Type B pancreatic cell (in vitro differentiated cells): ENCODE measurements at regions not wholly inside any gene's neighbourhood (a gene's known extent, or its start where the extent isn't known, plus 50 kb on each side); places are given as distances from the start of the nearest gene placed in this dataset.

ENCODE experiments used
- DNase-seq: peaks from one replicate; pipeline ENCODE4 v3.0.0; 2021; ENCODE audit warnings: mixed read lengths; ENCODE audit not compliant: unreplicated experiment; ENCODE audit errors: extremely low spot score
- H3K27ac Mint-ChIP-seq: 2 replicates; pipeline ENCODE4 v1.8.0; 2021; ENCODE audit warnings: mild to moderate bottlenecking, mixed read lengths
- H3K27me3 Mint-ChIP-seq: 2 replicates; pipeline ENCODE4 v1.8.0; 2021; ENCODE audit warnings: mixed read lengths
- H3K36me3 Mint-ChIP-seq: 2 replicates; pipeline ENCODE4 v1.8.0; 2021; ENCODE audit warnings: mixed read lengths
- H3K4me1 Mint-ChIP-seq: one replicate; pipeline ENCODE4 v1.8.0; 2021; ENCODE audit warnings: mixed read lengths; ENCODE audit not compliant: unreplicated experiment
- H3K4me3 Mint-ChIP-seq: 2 replicates; pipeline ENCODE4 v1.8.0; 2021; ENCODE audit warnings: mild to moderate bottlenecking, mixed read lengths
- H3K9me3 Mint-ChIP-seq: 2 replicates; pipeline ENCODE4 v1.8.0; 2021; ENCODE audit warnings: mixed read lengths
- CTCF ChIP-seq: fragments of 200-600 bp; sonication (generic); conservative IDR thresholded peaks from 2 replicates; pipeline ENCODE4 v1.5.0; 2021; ENCODE audit warnings: antibody characterized with exemption, mild to moderate bottlenecking

GRCh38 chr10:65805511-65805910 is 1120.3 kb upstream of the LRRTM3 start:
- no peak for DNase-seq
- H3K4me1 Mint-ChIP-seq, result no peaks in the 10 kb centered on the region
- no peaks in the 10 kb centered on the region for H3K27me3 Mint-ChIP-seq
- H3K27ac Mint-ChIP-seq, result no peak overlapping the region
- H3K9me3 Mint-ChIP-seq, result no peaks in the 10 kb centered on the region
- no peaks in the 10 kb centered on the region for H3K36me3 Mint-ChIP-seq
- TF ChIP-seq CTCF, result no peak
- H3K4me3 Mint-ChIP-seq, result no peak overlapping the region

GRCh38 chr10:65805993-65806392 is 1119.8 kb upstream of the LRRTM3 start:
- DNase-seq, result no peak
- no peaks in the 10 kb centered on the region for H3K4me1 Mint-ChIP-seq
- no peaks in the 10 kb centered on the region for H3K9me3 Mint-ChIP-seq
- H3K36me3 Mint-ChIP-seq, result no peaks in the 10 kb centered on the region
- no peak for TF ChIP-seq CTCF
- H3K4me3 Mint-ChIP-seq, result no peak overlapping the region
- no peak overlapping the region for H3K27ac Mint-ChIP-seq
- no peaks in the 10 kb centered on the region for H3K27me3 Mint-ChIP-seq

- H3K27me3 Mint-ChIP-seq, result no peaks in the 10 kb centered on the region
- no peak for DNase-seq
- no peaks in the 10 kb centered on the region for H3K36me3 Mint-ChIP-seq
- no peak overlapping the region for H3K27ac Mint-ChIP-seq
- H3K4me3 Mint-ChIP-seq, result no peak overlapping the region
- H3K9me3 Mint-ChIP-seq, result no peaks in the 10 kb centered on the region
- H3K4me1 Mint-ChIP-seq, result no peaks in the 10 kb centered on the region
- no peak for TF ChIP-seq CTCF
Observed at GRCh38 chr10:65808687-65809333, 1117.0 kb upstream of the LRRTM3 start.

- no peaks in the 10 kb centered on the region for H3K36me3 Mint-ChIP-seq
- no peaks in the 10 kb centered on the region for H3K9me3 Mint-ChIP-seq
- no peaks in the 10 kb centered on the region for H3K27me3 Mint-ChIP-seq
- no peak overlapping the region for H3K4me3 Mint-ChIP-seq
- no peaks in the 10 kb centered on the region for H3K4me1 Mint-ChIP-seq
- H3K27ac Mint-ChIP-seq, result no peak overlapping the region
- no peak for TF ChIP-seq CTCF
- DNase-seq, result no peak
Observed at GRCh38 chr10:65811931-65812525, 1113.8 kb upstream of the LRRTM3 start.

GRCh38 chr10:65816536-65816935 is 1109.3 kb upstream of the LRRTM3 start:
- Mint-ChIP-seq H3K9me3 (no peaks in the 10 kb centered on the region), H3K4me3 (no peak overlapping the region), H3K4me1 (no peaks in the 10 kb centered on the region), H3K27ac (no peak overlapping the region), H3K27me3 (no peaks in the 10 kb centered on the region), H3K36me3 (no peaks in the 10 kb centered on the region)
- TF ChIP-seq CTCF, result no peak
- no peak for DNase-seq
